ENCODE measurements at regions not wholly inside any gene's neighbourhood (a gene's known extent, or its start where the extent isn't known, plus 50 kb on each side); places are given as distances from the start of the nearest gene placed in this dataset.

DNA sequence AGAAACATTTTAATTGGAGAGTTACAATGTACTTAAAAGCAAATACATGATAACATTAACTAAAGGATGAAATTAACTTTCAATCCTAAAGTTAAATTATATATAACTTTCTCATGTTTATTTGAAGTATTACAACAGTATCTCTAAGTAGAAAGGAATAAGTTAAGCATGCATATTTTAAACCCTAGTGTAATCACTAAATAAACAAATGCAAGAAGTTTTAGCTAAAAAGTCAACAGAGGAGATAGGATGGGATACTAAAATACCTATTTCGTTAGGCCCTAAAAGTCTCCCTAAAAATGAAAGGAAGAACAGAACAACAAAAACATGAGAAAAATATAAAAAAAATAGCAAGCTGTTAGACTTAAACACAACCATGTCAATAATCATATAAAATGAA lies 361.3 kb upstream of the THBS1 start:
- no peak for TF ChIP-seq CTCF (IDR thresholded peaks at IDR 0.05; ENCODE audit: extremely low read depth, low read depth, low read length)

GRCh38 chr15:39226169-39226937 lies 354.5 kb upstream of the THBS1 start:
- Histone ChIP-seq H3K36me3 (ENCODE audit: insufficient read depth, low read length) (no peaks in the 10 kb centered on the region), H3K9me3 (ENCODE audit: low read depth, low read length) (no peaks in the 10 kb centered on the region), H3K4me1 (ENCODE audit: insufficient read depth, low read length) (peaks cover 6% of the 10 kb centered on the region), H3K4me2 (ENCODE audit: insufficient read depth, low read length) (no peak overlapping the region), H3K79me2 (ENCODE audit: insufficient read depth, low read length) (no peaks in the 10 kb centered on the region), H3K4me3 (ENCODE audit: insufficient read depth, low read length) (no peak overlapping the region), H2AFZ (ENCODE audit: low read length) (no peak overlapping the region), H3K27ac (ENCODE audit: low read depth, low read length) (no peak overlapping the region), H3K27me3 (ENCODE audit: insufficient read depth, low read length) (no peaks in the 10 kb centered on the region), H4K20me1 (ENCODE audit: insufficient read depth, low read length) (no peaks in the 10 kb centered on the region)
- TF ChIP-seq CTCF (IDR thresholded peaks at IDR 0.05; ENCODE audit: extremely low read depth, low read depth, low read length): no peak
- no peak for DNase-seq (ENCODE audit: insufficient read length, low spot score, missing footprints)

More for the DNA sequence above, 361.3 kb upstream of the THBS1 start:
- H3K36me3 ChIP-seq (ENCODE audit: insufficient read depth, low read length): no peaks in the 10 kb centered on the region
- H3K9me3 ChIP-seq (ENCODE audit: low read depth, low read length): no peaks in the 10 kb centered on the region
- no peaks in the 10 kb centered on the region for H3K27me3 ChIP-seq (ENCODE audit: insufficient read depth, low read length)
- no peak for DNase-seq (ENCODE audit: insufficient read length, low spot score, missing footprints)
- H3K4me2 ChIP-seq (ENCODE audit: insufficient read depth, low read length): peak overlapping the region; percentile 45
- peaks cover 12% of the 10 kb centered on the region for H3K4me1 ChIP-seq (ENCODE audit: insufficient read depth, low read length)
- H3K27ac ChIP-seq (ENCODE audit: low read depth, low read length): peak overlapping the region; percentile 24
- peak overlapping the region; percentile 65 for H2AFZ ChIP-seq (ENCODE audit: low read length)
- no peaks in the 10 kb centered on the region for H3K79me2 ChIP-seq (ENCODE audit: insufficient read depth, low read length)
- no peaks in the 10 kb centered on the region for H4K20me1 ChIP-seq (ENCODE audit: insufficient read depth, low read length)
- no peak overlapping the region for H3K4me3 ChIP-seq (ENCODE audit: insufficient read depth, low read length)

GRCh38 chr15:39227001-39227400 lies 353.9 kb upstream of the THBS1 start:
- Histone ChIP-seq H2AFZ (ENCODE audit: low read length) (no peak overlapping the region), H3K27ac (ENCODE audit: low read depth, low read length) (no peak overlapping the region), H3K9me3 (ENCODE audit: low read depth, low read length) (no peaks in the 10 kb centered on the region), H3K4me1 (ENCODE audit: insufficient read depth, low read length) (peaks cover 13% of the 10 kb centered on the region), H3K79me2 (ENCODE audit: insufficient read depth, low read length) (no peaks in the 10 kb centered on the region), H4K20me1 (ENCODE audit: insufficient read depth, low read length) (no peaks in the 10 kb centered on the region), H3K27me3 (ENCODE audit: insufficient read depth, low read length) (no peaks in the 10 kb centered on the region), H3K4me3 (ENCODE audit: insufficient read depth, low read length) (no peak overlapping the region), H3K36me3 (ENCODE audit: insufficient read depth, low read length) (no peaks in the 10 kb centered on the region), H3K4me2 (ENCODE audit: insufficient read depth, low read length) (no peak overlapping the region)
- no peak for TF ChIP-seq CTCF (IDR thresholded peaks at IDR 0.05; ENCODE audit: extremely low read depth, low read depth, low read length)
- DNase-seq (ENCODE audit: insufficient read length, low spot score, missing footprints): no peak

- no peaks in the 10 kb centered on the region for H3K79me2 ChIP-seq (ENCODE audit: insufficient read depth, low read length)
- no peak overlapping the region for H3K27ac ChIP-seq (ENCODE audit: low read depth, low read length)
- no peaks in the 10 kb centered on the region for H3K27me3 ChIP-seq (ENCODE audit: insufficient read depth, low read length)
- no peak overlapping the region for H3K4me3 ChIP-seq (ENCODE audit: insufficient read depth, low read length)
- DNase-seq (ENCODE audit: insufficient read length, low spot score, missing footprints): no peak
- no peaks in the 10 kb centered on the region for H3K36me3 ChIP-seq (ENCODE audit: insufficient read depth, low read length)
- no peaks in the 10 kb centered on the region for H3K9me3 ChIP-seq (ENCODE audit: low read depth, low read length)
- peaks cover 24% of the 10 kb centered on the region for H3K4me1 ChIP-seq (ENCODE audit: insufficient read depth, low read length)
- no peak for TF ChIP-seq CTCF (IDR thresholded peaks at IDR 0.05; ENCODE audit: extremely low read depth, low read depth, low read length)
- no peak overlapping the region for H2AFZ ChIP-seq (ENCODE audit: low read length)
- H3K4me2 ChIP-seq (ENCODE audit: insufficient read depth, low read length): no peak overlapping the region
- H4K20me1 ChIP-seq (ENCODE audit: insufficient read depth, low read length): no peaks in the 10 kb centered on the region
Observed at GRCh38 chr15:39228889-39229288, 352.0 kb upstream of the THBS1 start.

All from osteoblast (primary cell).